ENCODE measurements at regions not wholly inside any gene's neighbourhood (a gene's known extent, or its start where the extent isn't known, plus 50 kb on each side); places are given as distances from the start of the nearest gene placed in this dataset.
A peak's percentile ranks its signal among the peaks of the same experiment; 100 is the strongest.

GRCh38 chr4:104073229-104073628 is 353.4 kb upstream of the TACR3 start (continued):
- no peak for TF ChIP-seq GLIS3 (CRISPR knock-in tag; IDR thresholded peaks at IDR 0.05)

- no peak for ATAC-seq
- TF ChIP-seq ZNF70 (CRISPR knock-in tag; IDR thresholded peaks at IDR 0.05): no peak
- no peak for TF ChIP-seq SNAI2 (CRISPR knock-in tag; IDR thresholded peaks at IDR 0.05)
- no peak for TF ChIP-seq ZNF565 (CRISPR knock-in tag; conservative IDR thresholded peaks at IDR 0.05; ENCODE audit: low read depth)
Measured at GRCh38 chr4:104066533-104066932, 346.7 kb upstream of the TACR3 start.

GRCh38 chr4:104064646-104065577 is 345.1 kb upstream of the TACR3 start:
- peak; percentile 87 for ATAC-seq
- TF ChIP-seq GLIS3 (CRISPR knock-in tag; IDR thresholded peaks at IDR 0.05) (no peak), ZNF70 (CRISPR knock-in tag; IDR thresholded peaks at IDR 0.05) (no peak), PPARA (CRISPR knock-in tag; IDR thresholded peaks at IDR 0.05; ENCODE audit: borderline replicate concordance) (no peak), BACH2 (CRISPR knock-in tag; IDR thresholded peaks at IDR 0.05; ENCODE audit: borderline replicate concordance) (no peak), TCF4 (CRISPR knock-in tag; IDR thresholded peaks at IDR 0.05; ENCODE audit: borderline replicate concordance) (no peak), CSRNP3 (CRISPR knock-in tag; IDR thresholded peaks at IDR 0.05) (no peak), ISL1 (CRISPR knock-in tag; IDR thresholded peaks at IDR 0.05) (no peak), ZNF8 (CRISPR knock-in tag; IDR thresholded peaks at IDR 0.05) (no peak), ESRRG (CRISPR knock-in tag; IDR thresholded peaks at IDR 0.05) (no peak), ZNF565 (CRISPR knock-in tag; conservative IDR thresholded peaks at IDR 0.05; ENCODE audit: low read depth) (no peak)

- TF ChIP-seq ZNF8 (CRISPR knock-in tag; IDR thresholded peaks at IDR 0.05): no peak
- TF ChIP-seq ISL1 (CRISPR knock-in tag; IDR thresholded peaks at IDR 0.05): no peak
- no peak for TF ChIP-seq ZC3H10 (CRISPR knock-in tag; IDR thresholded peaks at IDR 0.05)
- TF ChIP-seq CSRNP3 (CRISPR knock-in tag; IDR thresholded peaks at IDR 0.05): no peak
- no peak for TF ChIP-seq ESRRG (CRISPR knock-in tag; IDR thresholded peaks at IDR 0.05)
- TF ChIP-seq CSDC2 (CRISPR knock-in tag; IDR thresholded peaks at IDR 0.05): no peak
- no peak for TF ChIP-seq TCF4 (CRISPR knock-in tag; IDR thresholded peaks at IDR 0.05; ENCODE audit: borderline replicate concordance)
- TF ChIP-seq BACH2 (CRISPR knock-in tag; IDR thresholded peaks at IDR 0.05; ENCODE audit: borderline replicate concordance): no peak
- TF ChIP-seq GLIS3 (CRISPR knock-in tag; IDR thresholded peaks at IDR 0.05): no peak
- no peak for ATAC-seq
Measured at GRCh38 chr4:104063341-104063740, 343.6 kb upstream of the TACR3 start.

GRCh38 chr4:104044369-104044768 is 324.6 kb upstream of the TACR3 start:
- ATAC-seq: no peak
- TF ChIP-seq ZNF565 (CRISPR knock-in tag; conservative IDR thresholded peaks at IDR 0.05; ENCODE audit: low read depth) (no peak), CSDC2 (CRISPR knock-in tag; IDR thresholded peaks at IDR 0.05) (no peak), TCF4 (CRISPR knock-in tag; IDR thresholded peaks at IDR 0.05; ENCODE audit: borderline replicate concordance) (no peak), ZFP30 (CRISPR knock-in tag; IDR thresholded peaks at IDR 0.05) (no peak)

- ATAC-seq: no peak
- TF ChIP-seq SNAI2 (CRISPR knock-in tag; IDR thresholded peaks at IDR 0.05): no peak
- TF ChIP-seq BACH2 (CRISPR knock-in tag; IDR thresholded peaks at IDR 0.05; ENCODE audit: borderline replicate concordance): no peak
- TF ChIP-seq CSDC2 (CRISPR knock-in tag; IDR thresholded peaks at IDR 0.05): no peak
- no peak for TF ChIP-seq ARNTL (CRISPR knock-in tag; IDR thresholded peaks at IDR 0.05; ENCODE audit: borderline replicate concordance, low read depth)
- no peak for TF ChIP-seq GLIS3 (CRISPR knock-in tag; IDR thresholded peaks at IDR 0.05)
- no peak for TF ChIP-seq ESRRG (CRISPR knock-in tag; IDR thresholded peaks at IDR 0.05)
- no peak for TF ChIP-seq TOX (CRISPR knock-in tag; IDR thresholded peaks at IDR 0.05; ENCODE audit: borderline replicate concordance)
- TF ChIP-seq POU6F1 (CRISPR knock-in tag; IDR thresholded peaks at IDR 0.05; ENCODE audit: borderline replicate concordance, low read depth): no peak
- TF ChIP-seq PPARA (CRISPR knock-in tag; IDR thresholded peaks at IDR 0.05; ENCODE audit: borderline replicate concordance): no peak
- no peak for TF ChIP-seq ZNF70 (CRISPR knock-in tag; IDR thresholded peaks at IDR 0.05)
- no peak for TF ChIP-seq ZNF565 (CRISPR knock-in tag; conservative IDR thresholded peaks at IDR 0.05; ENCODE audit: low read depth)
- TF ChIP-seq ZFP30 (CRISPR knock-in tag; IDR thresholded peaks at IDR 0.05): no peak
- no peak for TF ChIP-seq ZNF8 (CRISPR knock-in tag; IDR thresholded peaks at IDR 0.05)
- no peak for TF ChIP-seq ZFP3 (CRISPR knock-in tag; IDR thresholded peaks at IDR 0.05)
- no peak for TF ChIP-seq RARB (CRISPR knock-in tag; IDR thresholded peaks at IDR 0.05)
Measured at GRCh38 chr4:104032896-104033295, 313.1 kb upstream of the TACR3 start.

Data from SK-N-SH treated with all-trans-retinoic acid at 6 μM for 48 hours (cell line).